ENCODE measurements at regions not wholly inside any gene's neighbourhood (a gene's known extent, or its start where the extent isn't known, plus 50 kb on each side); places are given as distances from the start of the nearest gene placed in this dataset.
A peak's percentile ranks its signal among the peaks of the same experiment; 100 is the strongest.
"Not testable (repeated sequence)": the region's sequence is repeated elsewhere in the genome, so short reads cannot be mapped to it uniquely, and the experiment has no call there.

GRCh38 chr4:53919535-53919934, 144.9 kb downstream of the CHIC2 start:
- DNase-seq, result no peak

GRCh38 chr4:53917729-53918128, 146.7 kb downstream of the CHIC2 start:
- no peak for DNase-seq

GRCh38 chr4:53916431-53916889, 147.9 kb downstream of the CHIC2 start:
- no peak for DNase-seq

- DNase-seq, result peak; percentile 78
Measured at GRCh38 chr4:53914313-53915016, 149.9 kb downstream of the CHIC2 start.

GRCh38 chr4:53913771-53914170, 150.6 kb downstream of the CHIC2 start:
- no peak for DNase-seq

GRCh38 chr4:53912766-53913497, 151.5 kb downstream of the CHIC2 start:
- no peak for DNase-seq

GRCh38 chr4:53908661-53909078, 155.7 kb downstream of the CHIC2 start:
- DNase-seq, result peak; percentile 78

- no peak for DNase-seq
Measured at GRCh38 chr4:53907772-53908171, 156.6 kb downstream of the CHIC2 start.

- no peak for DNase-seq
Measured at GRCh38 chr4:53906606-53907190, 157.7 kb downstream of the CHIC2 start.

GRCh38 chr4:53905941-53906377, 158.4 kb downstream of the CHIC2 start:
- peak; percentile 9 for DNase-seq

- no peak for DNase-seq
Measured at GRCh38 chr4:53905276-53905940, 159.0 kb downstream of the CHIC2 start.

GRCh38 chr4:53902786-53903185, 161.6 kb downstream of the CHIC2 start:
- no peak for DNase-seq

- DNase-seq, result no peak
Measured at GRCh38 chr4:53900271-53900649, 164.1 kb downstream of the CHIC2 start.

- no peak for DNase-seq
Measured at GRCh38 chr4:53899586-53900270, 164.7 kb downstream of the CHIC2 start.

- no peak for DNase-seq
Measured at GRCh38 chr4:53895137-53895536, 169.3 kb downstream of the CHIC2 start.

GRCh38 chr4:53890461-53890860, 173.9 kb downstream of the CHIC2 start:
- DNase-seq, result no peak

- DNase-seq, result no peak
Measured at GRCh38 chr4:53889326-53890055, 174.9 kb downstream of the CHIC2 start.

GRCh38 chr4:53886090-53886489, 178.3 kb downstream of the CHIC2 start:
- no peak for DNase-seq

- no peak for DNase-seq
Measured at GRCh38 chr4:53885668-53886067, 178.7 kb downstream of the CHIC2 start.

- DNase-seq, result not testable (repeated sequence)
Measured at GRCh38 chr4:53877096-53877495, 187.3 kb downstream of the CHIC2 start.

GRCh38 chr4:53866055-53866454, 198.3 kb downstream of the CHIC2 start:
- no peak for DNase-seq

- DNase-seq, result no peak
Measured at GRCh38 chr4:53865054-53865453, 199.4 kb downstream of the CHIC2 start.
